ENCODE measurements at regions not wholly inside any gene's neighbourhood (a gene's known extent, or its start where the extent isn't known, plus 50 kb on each side); places are given as distances from the start of the nearest gene placed in this dataset.

DNA sequence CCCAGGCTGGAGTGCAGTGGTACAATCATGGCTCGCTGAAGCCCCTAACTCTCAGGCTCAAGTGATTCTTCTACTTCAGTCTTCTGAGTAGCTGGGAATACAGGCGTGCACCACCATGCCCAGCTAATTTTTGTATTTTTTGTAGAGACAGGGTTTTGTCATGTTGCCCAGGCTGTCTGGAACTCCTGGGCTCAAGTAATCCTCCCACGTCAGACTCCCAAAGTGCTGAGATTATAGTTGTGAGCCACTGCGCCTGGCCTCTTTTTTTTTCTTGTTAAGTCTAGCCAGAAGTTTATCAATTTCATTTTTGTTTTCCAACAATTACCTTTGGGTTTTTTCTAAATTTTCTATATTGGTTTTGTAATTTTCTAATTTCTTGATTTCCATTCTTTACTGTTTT is 100.6 kb downstream of the GC start:
- TF ChIP-seq, protein P1, sequence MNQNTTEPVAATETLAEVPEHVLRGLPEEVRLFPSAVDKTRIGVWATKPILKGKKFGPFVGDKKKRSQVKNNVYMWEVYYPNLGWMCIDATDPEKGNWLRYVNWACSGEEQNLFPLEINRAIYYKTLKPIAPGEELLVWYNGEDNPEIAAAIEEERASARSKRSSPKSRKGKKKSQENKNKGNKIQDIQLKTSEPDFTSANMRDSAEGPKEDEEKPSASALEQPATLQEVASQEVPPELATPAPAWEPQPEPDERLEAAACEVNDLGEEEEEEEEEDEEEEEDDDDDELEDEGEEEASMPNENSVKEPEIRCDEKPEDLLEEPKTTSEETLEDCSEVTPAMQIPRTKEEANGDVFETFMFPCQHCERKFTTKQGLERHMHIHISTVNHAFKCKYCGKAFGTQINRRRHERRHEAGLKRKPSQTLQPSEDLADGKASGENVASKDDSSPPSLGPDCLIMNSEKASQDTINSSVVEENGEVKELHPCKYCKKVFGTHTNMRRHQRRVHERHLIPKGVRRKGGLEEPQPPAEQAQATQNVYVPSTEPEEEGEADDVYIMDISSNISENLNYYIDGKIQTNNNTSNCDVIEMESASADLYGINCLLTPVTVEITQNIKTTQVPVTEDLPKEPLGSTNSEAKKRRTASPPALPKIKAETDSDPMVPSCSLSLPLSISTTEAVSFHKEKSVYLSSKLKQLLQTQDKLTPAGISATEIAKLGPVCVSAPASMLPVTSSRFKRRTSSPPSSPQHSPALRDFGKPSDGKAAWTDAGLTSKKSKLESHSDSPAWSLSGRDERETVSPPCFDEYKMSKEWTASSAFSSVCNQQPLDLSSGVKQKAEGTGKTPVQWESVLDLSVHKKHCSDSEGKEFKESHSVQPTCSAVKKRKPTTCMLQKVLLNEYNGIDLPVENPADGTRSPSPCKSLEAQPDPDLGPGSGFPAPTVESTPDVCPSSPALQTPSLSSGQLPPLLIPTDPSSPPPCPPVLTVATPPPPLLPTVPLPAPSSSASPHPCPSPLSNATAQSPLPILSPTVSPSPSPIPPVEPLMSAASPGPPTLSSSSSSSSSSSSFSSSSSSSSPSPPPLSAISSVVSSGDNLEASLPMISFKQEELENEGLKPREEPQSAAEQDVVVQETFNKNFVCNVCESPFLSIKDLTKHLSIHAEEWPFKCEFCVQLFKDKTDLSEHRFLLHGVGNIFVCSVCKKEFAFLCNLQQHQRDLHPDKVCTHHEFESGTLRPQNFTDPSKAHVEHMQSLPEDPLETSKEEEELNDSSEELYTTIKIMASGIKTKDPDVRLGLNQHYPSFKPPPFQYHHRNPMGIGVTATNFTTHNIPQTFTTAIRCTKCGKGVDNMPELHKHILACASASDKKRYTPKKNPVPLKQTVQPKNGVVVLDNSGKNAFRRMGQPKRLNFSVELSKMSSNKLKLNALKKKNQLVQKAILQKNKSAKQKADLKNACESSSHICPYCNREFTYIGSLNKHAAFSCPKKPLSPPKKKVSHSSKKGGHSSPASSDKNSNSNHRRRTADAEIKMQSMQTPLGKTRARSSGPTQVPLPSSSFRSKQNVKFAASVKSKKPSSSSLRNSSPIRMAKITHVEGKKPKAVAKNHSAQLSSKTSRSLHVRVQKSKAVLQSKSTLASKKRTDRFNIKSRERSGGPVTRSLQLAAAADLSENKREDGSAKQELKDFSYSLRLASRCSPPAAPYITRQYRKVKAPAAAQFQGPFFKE (tag by site-specific recombination; IDR thresholded peaks at IDR 0.05; ENCODE audit: borderline replicate concordance) = no peak
- TF ChIP-seq ZBTB1 (tag by site-specific recombination; IDR thresholded peaks at IDR 0.05) (no peak), ZNF157 (tag by site-specific recombination; IDR thresholded peaks at IDR 0.05) (no peak), MYNN (tag by site-specific recombination; IDR thresholded peaks at IDR 0.05; ENCODE audit: borderline replicate concordance) (no peak), OSR2 (tag by site-specific recombination; IDR thresholded peaks at IDR 0.05) (no peak), ZNF174 (tag by site-specific recombination; IDR thresholded peaks at IDR 0.05) (no peak), KLF1 (tag by site-specific recombination; IDR thresholded peaks at IDR 0.05) (no peak), ZNF274 (IDR thresholded peaks at IDR 0.05; ENCODE audit: low read length) (no peak), ZNF274 (tag by site-specific recombination; IDR thresholded peaks at IDR 0.05; ENCODE audit: borderline replicate concordance) (no peak)
- TF ChIP-seq, protein P2, sequence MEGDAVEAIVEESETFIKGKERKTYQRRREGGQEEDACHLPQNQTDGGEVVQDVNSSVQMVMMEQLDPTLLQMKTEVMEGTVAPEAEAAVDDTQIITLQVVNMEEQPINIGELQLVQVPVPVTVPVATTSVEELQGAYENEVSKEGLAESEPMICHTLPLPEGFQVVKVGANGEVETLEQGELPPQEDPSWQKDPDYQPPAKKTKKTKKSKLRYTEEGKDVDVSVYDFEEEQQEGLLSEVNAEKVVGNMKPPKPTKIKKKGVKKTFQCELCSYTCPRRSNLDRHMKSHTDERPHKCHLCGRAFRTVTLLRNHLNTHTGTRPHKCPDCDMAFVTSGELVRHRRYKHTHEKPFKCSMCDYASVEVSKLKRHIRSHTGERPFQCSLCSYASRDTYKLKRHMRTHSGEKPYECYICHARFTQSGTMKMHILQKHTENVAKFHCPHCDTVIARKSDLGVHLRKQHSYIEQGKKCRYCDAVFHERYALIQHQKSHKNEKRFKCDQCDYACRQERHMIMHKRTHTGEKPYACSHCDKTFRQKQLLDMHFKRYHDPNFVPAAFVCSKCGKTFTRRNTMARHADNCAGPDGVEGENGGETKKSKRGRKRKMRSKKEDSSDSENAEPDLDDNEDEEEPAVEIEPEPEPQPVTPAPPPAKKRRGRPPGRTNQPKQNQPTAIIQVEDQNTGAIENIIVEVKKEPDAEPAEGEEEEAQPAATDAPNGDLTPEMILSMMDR (tag by site-specific recombination; IDR thresholded peaks at IDR 0.05) = no peak

All from HEK293 (cell line).